ENCODE measurements at regions not wholly inside any gene's neighbourhood (a gene's known extent, or its start where the extent isn't known, plus 50 kb on each side); places are given as distances from the start of the nearest gene placed in this dataset.

DNA sequence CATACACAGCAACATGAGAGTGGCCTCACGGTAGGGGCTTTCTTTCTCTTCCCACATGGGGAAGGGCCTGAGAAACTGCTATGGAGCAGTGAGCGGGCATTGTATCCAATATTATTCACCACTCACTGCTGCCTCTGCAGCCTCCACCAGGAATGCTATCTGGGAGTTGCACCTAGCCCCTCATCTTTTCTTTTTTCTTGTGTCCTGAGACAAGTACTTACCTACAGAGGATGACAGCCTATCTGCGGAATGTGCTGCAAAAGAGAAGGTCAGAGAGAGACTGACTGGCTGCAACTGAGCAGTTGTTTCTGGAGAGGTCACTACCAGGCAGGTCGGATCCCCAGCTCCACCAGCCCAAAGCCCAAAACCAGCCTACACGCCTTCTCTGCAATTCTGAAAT is 52.1 kb upstream of the HTATIP2 start:
- TF ChIP-seq, protein P1, sequence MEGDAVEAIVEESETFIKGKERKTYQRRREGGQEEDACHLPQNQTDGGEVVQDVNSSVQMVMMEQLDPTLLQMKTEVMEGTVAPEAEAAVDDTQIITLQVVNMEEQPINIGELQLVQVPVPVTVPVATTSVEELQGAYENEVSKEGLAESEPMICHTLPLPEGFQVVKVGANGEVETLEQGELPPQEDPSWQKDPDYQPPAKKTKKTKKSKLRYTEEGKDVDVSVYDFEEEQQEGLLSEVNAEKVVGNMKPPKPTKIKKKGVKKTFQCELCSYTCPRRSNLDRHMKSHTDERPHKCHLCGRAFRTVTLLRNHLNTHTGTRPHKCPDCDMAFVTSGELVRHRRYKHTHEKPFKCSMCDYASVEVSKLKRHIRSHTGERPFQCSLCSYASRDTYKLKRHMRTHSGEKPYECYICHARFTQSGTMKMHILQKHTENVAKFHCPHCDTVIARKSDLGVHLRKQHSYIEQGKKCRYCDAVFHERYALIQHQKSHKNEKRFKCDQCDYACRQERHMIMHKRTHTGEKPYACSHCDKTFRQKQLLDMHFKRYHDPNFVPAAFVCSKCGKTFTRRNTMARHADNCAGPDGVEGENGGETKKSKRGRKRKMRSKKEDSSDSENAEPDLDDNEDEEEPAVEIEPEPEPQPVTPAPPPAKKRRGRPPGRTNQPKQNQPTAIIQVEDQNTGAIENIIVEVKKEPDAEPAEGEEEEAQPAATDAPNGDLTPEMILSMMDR (conservative IDR thresholded peaks at IDR 0.05; ENCODE audit: low read length) = no peak
- no peak for TF ChIP-seq EZH2phosphoT487 (IDR thresholded peaks at IDR 0.05; ENCODE audit: borderline replicate concordance, low read depth, low read length)

Data from OCI-LY7 (cell line).